ENCODE measurements at regions not wholly inside any gene's neighbourhood (a gene's known extent, or its start where the extent isn't known, plus 50 kb on each side); places are given as distances from the start of the nearest gene placed in this dataset.
A peak's percentile ranks its signal among the peaks of the same experiment; 100 is the strongest.
"Not testable (repeated sequence)": the region's sequence is repeated elsewhere in the genome, so short reads cannot be mapped to it uniquely, and the experiment has no call there.

DNA sequence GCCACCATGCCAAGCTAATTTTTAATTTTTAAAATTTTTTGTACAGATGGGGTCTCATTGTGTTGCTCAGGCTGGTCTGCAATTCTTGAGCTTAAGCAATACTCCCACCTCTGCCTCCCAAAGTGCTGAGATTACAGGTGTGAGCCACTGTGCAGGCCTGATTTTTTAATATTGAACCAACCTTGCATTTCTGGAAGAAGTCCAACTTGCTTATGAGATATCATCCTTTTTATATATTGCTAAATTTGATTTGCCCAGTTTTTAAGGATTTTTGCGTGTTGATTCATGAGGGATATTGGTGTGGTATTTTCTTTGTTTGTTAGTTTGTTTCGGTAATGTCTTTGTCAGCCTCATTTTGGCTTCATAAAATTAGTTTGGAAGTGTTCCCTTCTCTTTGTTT lies 196.4 kb downstream of the SEC14L1 start:
- no peak overlapping the region for H3K27ac Mint-ChIP-seq
- peaks cover 10% of the 10 kb centered on the region for H3K9me3 Mint-ChIP-seq
- H3K36me3 Mint-ChIP-seq: peaks cover 11% of the 10 kb centered on the region
- H3K4me3 Mint-ChIP-seq: no peak overlapping the region
- H3K27me3 Mint-ChIP-seq: no peaks in the 10 kb centered on the region
- POLR2A ChIA-PET: interaction anchor here (0.7 to 0.9 kb wide), 2 partner anchors 38 to 644 kb away, joined by 3 to 4 read pairs; no protein-coding TSS in a partner anchor
- peaks cover 29% of the 10 kb centered on the region for H3K4me1 Mint-ChIP-seq
- no peak for ATAC-seq (ENCODE audit: low read depth)
- no peak for DNase-seq

DNA sequence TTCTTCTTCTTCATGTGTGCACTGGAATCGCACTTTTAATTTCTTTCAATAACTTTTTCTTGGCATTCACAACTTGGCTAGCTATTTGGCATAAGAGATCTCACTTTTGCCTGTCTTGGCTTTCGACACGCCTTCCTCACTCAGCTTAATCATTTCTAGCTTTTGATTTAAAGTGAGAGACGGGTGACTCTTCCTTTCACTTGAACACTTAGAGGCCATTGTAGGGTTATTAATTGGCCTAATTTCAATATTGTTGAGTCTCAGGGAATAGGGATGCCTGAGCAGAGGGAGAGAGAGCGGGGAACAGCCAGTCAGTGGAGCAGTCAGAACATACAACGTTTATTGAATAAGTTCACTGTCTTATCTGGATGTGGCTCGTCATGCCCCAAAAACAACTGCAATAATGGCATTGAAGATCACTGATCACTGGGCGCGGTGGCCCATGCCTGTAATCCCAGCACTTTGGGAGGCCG lies 200.3 kb downstream of the SEC14L1 start:
- Mint-ChIP-seq H3K9me3 (peaks cover 11% of the 10 kb centered on the region), H3K4me1 (peaks cover 41% of the 10 kb centered on the region), H3K4me3 (peak overlapping the region; percentile 21), H3K27ac (peak overlapping the region; percentile 59), H3K36me3 (peaks cover 16% of the 10 kb centered on the region), H3K27me3 (no peaks in the 10 kb centered on the region)
- POLR2A ChIA-PET: interaction anchor here (0.7 to 2.9 kb wide), 3 partner anchors 32 to 35 kb away, joined by 3 to 17 read pairs (median 3); no protein-coding TSS in a partner anchor
- DNase-seq: no peak
- ATAC-seq (ENCODE audit: low read depth): no peak

DNA sequence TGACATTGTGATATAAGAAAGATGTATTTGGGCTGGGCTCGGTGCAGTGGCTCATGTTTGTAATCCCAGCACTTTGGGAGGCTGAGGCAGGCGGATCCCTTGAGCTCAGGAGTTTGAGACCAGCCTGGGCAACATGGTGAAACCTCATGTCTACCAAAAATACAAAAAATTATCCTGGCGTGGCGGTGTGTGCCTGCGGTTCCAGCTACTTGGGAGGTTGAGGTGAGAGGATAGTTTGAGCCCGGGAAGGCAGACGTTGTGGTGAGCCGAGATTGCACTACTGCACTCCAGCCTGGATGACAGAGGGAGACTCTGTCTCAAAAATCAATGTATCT lies 201.9 kb downstream of the SEC14L1 start:
- ATAC-seq (ENCODE audit: low read depth); H3K36me3 Mint-ChIP-seq; H3K9me3 Mint-ChIP-seq; H3K27me3 Mint-ChIP-seq: not testable (repeated sequence)
- DNase-seq: peak; percentile 29
- peaks cover 41% of the 10 kb centered on the region for H3K4me1 Mint-ChIP-seq
- H3K27ac Mint-ChIP-seq: peak overlapping the region; percentile 93
- peak overlapping the region; percentile 72 for H3K4me3 Mint-ChIP-seq
- POLR2A ChIA-PET: interaction anchor here (1.3 to 2.9 kb wide), 3 partner anchors 30 to 91 kb away, joined by 3 to 17 read pairs (median 6); no protein-coding TSS in a partner anchor

DNA sequence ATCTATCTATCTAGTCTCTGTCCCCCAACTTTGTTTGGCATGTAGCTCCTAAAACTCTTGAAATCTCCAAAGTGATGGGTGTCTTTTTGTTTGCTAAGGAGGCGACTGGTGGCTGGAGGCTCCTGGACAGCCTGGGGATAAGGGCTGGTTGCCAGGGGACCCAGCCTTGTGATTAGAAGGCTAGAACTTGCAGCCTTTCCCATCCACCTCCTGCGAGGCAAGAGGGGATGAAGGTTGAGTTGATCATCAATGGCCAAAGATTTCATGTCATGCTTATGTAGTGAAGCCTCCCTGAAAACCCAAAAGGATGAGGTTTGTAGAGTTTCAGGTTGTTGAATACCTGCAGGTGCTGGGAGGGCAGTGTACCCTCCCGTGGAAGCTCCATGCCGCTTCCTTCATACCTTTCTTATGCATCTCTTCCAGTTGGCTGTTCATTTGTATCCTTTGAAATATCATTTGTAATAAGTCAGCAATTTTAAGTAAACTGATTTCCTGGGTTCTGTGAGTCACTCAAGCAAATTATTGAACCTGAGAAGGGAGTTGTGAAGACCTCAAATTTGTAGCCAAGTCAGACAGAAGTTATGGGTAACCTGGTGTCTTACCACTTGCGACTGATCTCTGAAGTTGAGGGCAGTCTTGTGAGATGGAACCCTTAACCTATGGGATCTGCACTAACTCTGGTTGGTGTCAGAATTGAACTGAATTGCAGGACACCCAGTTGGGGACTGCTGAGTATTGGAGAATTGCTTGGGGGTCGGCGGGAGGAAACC lies 202.4 kb downstream of the SEC14L1 start:
- H3K27me3 Mint-ChIP-seq: no peaks in the 10 kb centered on the region
- ATAC-seq (ENCODE audit: low read depth): no peak
- POLR2A ChIA-PET: interaction anchor here (1.3 to 2.9 kb wide), 3 partner anchors 30 to 91 kb away, joined by 3 to 17 read pairs (median 6); no protein-coding TSS in a partner anchor

DNA sequence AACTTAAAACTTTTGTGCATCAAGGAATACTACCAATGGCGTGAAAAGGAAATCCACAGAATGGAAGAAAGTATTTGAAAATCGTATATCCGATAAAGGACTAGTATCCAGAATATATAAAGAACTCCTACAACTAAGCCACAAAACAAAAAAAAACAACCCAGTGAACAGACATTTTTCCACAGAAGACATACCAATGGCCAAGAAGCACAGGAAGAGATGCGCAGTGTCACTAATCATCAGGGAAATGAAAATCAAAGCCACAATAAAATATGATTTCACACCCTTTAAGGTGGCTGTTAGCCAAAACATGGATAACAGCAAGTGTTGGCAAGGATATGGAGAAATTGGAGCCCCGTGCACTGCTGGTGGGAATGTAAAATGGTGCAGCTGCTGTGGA lies 203.3 kb downstream of the SEC14L1 start:
- no peaks in the 10 kb centered on the region for H3K27me3 Mint-ChIP-seq
- DNase-seq: no peak
- H3K9me3 Mint-ChIP-seq: peaks cover 3% of the 10 kb centered on the region
- peaks cover 5% of the 10 kb centered on the region for H3K36me3 Mint-ChIP-seq
- H3K4me3 Mint-ChIP-seq: no peak overlapping the region
- H3K27ac Mint-ChIP-seq: no peak overlapping the region
- ATAC-seq (ENCODE audit: low read depth): no peak
- POLR2A ChIA-PET: interaction anchor here (1.7 to 2.9 kb wide), 2 partner anchors 29 to 90 kb away, joined by 6 to 17 read pairs; no protein-coding TSS in a partner anchor
- peaks cover 38% of the 10 kb centered on the region for H3K4me1 Mint-ChIP-seq

More for the DNA sequence above, 202.4 kb downstream of the SEC14L1 start:
- Mint-ChIP-seq H3K36me3 (peaks cover 8% of the 10 kb centered on the region), H3K27ac (peak overlapping the region; percentile 93), H3K4me3 (peak overlapping the region; percentile 72), H3K4me1 (peaks cover 41% of the 10 kb centered on the region), H3K9me3 (peaks cover 3% of the 10 kb centered on the region)
- DNase-seq: peak; percentile 20

DNA sequence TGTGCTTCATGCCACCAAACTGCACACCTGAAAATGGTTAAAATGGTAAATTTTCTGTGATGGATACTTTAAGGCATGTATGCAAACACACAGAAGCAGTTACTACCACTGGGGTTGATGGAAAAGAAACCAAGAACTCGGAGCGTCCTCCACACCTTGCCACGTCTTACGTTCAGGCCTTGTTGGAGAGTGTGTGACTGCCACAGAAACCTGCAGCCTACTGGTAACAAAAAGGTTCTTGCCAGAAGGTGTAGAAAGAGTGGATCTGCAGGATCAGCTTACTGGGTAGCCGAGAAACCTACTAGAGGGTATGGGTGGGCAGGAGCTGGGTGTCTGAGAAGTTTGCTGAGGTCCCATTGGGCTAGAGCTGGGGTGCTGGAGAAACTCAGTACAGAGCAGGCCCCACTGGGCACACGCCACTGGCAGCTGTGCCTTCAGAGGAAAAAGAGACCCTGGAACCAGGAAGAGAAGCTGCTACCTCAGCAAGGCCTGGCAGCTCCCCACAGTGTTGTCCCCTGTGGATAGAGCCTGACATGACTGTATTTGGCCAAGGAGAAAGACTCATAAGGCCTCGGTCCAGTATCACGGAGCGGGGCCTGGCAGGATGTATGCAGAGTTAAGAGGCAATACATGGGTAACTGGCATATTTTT lies 204.6 kb downstream of the SEC14L1 start:
- DNase-seq (peak; percentile 24), ATAC-seq (ENCODE audit: low read depth) (no peak)
- Mint-ChIP-seq H3K27ac (peak overlapping the region; percentile 11), H3K27me3 (no peaks in the 10 kb centered on the region), H3K4me3 (no peak overlapping the region), H3K9me3 (peaks cover 4% of the 10 kb centered on the region), H3K4me1 (peaks cover 38% of the 10 kb centered on the region), H3K36me3 (peaks cover 5% of the 10 kb centered on the region)
- POLR2A ChIA-PET: interaction anchor here (0.7 kb wide), 1 partner anchor 18 kb away, joined by 5 read pairs; no protein-coding TSS in a partner anchor

DNA sequence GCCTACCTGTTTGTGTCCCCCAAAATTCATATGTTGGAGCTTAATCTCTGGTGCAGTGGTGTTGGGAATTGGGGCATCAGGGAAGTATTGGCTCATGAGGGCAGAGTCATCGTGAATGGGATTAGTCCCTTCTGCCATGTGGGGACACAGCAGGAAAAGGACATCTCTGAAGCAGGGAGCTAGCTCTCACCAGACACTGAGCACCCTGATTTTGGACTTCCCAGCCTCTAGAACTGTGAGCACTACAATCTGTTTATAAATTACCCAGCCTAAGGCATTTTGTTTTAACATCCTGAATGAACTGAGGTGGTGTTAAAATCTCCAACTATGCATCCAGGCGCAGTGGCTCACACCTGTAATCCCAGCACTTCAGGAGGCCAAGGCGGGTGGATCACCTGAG lies 206.0 kb downstream of the SEC14L1 start:
- POLR2A ChIA-PET: interaction anchor here (0.6 kb wide), 1 partner anchor 22 kb away, joined by 3 read pairs; no protein-coding TSS in a partner anchor
- peaks cover 44% of the 10 kb centered on the region for H3K4me1 Mint-ChIP-seq
- H3K27ac Mint-ChIP-seq: no peak overlapping the region
- H3K9me3 Mint-ChIP-seq: peaks cover 4% of the 10 kb centered on the region
- ATAC-seq (ENCODE audit: low read depth) (no peak), DNase-seq (peak; percentile 2)
- H3K36me3 Mint-ChIP-seq: peaks cover 5% of the 10 kb centered on the region
- no peak overlapping the region for H3K4me3 Mint-ChIP-seq
- H3K27me3 Mint-ChIP-seq: peaks cover 1% of the 10 kb centered on the region

DNA sequence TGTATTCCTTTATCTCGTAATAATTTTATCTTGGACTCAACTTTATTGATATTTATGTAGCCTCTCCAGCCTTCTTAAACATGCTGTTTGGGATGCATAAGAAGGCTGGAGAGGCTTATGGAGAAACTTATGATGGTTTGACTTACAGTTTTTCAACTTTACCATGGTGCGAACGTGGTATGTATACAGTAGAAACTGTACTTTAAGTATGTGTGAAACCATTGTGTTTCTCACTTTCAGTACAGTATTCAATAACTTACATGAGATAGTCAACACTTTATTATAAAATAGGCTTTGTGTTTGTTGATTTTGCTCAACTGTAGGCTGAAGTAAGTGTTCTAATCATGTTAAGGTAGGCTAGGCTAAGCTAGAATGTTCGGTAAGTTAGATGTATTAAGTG lies 206.8 kb downstream of the SEC14L1 start:
- Mint-ChIP-seq H3K4me3 (no peak overlapping the region), H3K9me3 (peaks cover 4% of the 10 kb centered on the region), H3K36me3 (peaks cover 5% of the 10 kb centered on the region), H3K27ac (no peak overlapping the region), H3K4me1 (peaks cover 36% of the 10 kb centered on the region), H3K27me3 (peaks cover 1% of the 10 kb centered on the region)
- POLR2A ChIA-PET: no interaction called here
- ATAC-seq (ENCODE audit: low read depth): no peak
- DNase-seq: no peak

DNA sequence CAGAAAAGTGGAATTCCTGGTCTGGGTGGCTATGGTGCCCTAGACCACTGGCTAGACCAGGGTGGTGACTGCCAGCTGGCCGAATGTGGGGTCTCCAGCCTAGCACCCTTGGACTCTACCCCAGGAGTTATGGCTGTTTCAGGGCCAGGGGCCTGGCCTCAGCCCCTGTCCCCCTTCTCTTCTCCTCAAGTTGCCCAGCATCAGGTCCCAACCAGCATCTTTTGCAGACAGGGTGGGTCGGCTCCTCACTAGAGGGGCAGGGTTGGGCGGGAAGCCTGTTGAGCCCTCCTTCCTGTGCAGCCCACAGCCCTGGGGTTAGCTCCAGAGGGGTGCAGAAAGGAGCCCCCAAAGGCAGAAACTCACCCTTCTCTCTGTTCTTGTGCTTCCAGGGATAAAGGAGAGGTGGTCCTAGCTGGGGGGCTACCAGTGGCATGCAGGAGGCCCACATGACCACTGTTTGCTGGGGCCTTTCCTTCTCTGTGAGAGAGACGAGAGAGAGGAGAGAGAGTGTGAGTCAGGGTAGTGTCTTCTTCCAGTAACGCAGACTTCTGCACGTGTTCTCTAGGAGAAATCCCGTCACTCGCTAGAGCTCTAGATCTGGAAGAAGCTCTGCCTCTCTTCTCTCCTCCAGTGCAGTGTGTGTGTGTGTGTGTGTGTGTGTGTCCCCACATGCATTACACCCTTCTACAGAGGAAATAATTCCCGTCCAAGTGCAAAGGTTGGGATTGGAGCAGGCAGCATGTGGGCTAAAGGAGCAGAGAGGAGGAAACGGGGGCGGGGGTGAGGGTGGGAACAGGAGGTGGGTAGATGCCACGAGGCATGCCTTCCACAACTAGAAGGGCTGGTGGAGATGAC lies 209.4 kb downstream of the SEC14L1 start:
- Mint-ChIP-seq H3K27ac (peak overlapping the region; percentile 67), H3K27me3 (peaks cover 1% of the 10 kb centered on the region), H3K4me3 (no peak overlapping the region), H3K9me3 (peaks cover 2% of the 10 kb centered on the region), H3K4me1 (peaks cover 18% of the 10 kb centered on the region), H3K36me3 (no peaks in the 10 kb centered on the region)
- POLR2A ChIA-PET: interaction anchor here (1.1 kb wide), 1 partner anchor 26 kb away, joined by 3 read pairs; no protein-coding TSS in a partner anchor
- no peak for ATAC-seq (ENCODE audit: low read depth)
- peak; percentile 15 for DNase-seq

DNA sequence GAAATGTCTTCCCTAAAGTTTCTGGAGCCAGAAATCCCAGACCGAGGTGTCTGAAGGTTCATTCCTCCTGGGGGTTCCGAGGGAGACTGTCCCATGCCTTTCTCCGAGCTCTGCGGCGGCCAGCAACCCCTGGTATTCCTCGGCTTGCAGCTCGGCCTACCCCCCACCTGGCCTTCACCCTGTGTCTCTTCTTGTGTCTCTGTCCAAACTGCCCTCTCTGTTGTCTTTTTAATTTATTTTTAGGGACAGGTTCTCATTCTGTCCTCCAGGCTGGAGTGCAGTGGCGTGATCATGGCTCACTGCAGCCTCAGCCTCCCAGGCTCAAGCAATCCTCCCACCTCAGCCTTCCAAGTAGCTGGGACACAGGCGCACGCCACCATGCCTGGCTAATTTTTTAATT lies 211.7 kb downstream of the SEC14L1 start:
- POLR2A ChIA-PET: no interaction called here
- Mint-ChIP-seq H3K36me3 (no peaks in the 10 kb centered on the region), H3K27ac (no peak overlapping the region), H3K27me3 (peaks cover 1% of the 10 kb centered on the region), H3K4me1 (peaks cover 16% of the 10 kb centered on the region), H3K9me3 (peaks cover 2% of the 10 kb centered on the region), H3K4me3 (no peak overlapping the region)
- ATAC-seq (ENCODE audit: low read depth) (no peak), DNase-seq (peak; percentile 10)

DNA sequence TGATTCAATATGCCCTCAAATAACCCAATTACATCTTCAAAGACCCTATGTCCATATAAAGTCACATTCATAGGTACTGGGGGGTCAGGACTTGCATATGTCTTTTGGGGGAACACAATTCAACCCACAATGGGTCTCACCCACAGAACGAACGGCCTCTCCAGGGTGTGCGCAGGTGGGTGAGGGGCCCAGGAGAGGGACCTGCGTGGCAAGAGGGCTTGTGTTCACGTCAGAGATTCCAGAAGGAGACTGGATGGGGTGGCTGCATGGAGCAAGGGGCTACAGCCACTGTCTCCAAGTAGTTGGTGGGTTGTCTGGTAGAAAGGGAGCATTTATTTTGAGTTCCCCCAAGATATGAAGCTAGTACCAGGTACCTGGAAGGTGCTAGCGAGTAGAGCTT lies 212.2 kb downstream of the SEC14L1 start:
- Mint-ChIP-seq H3K36me3 (no peaks in the 10 kb centered on the region), H3K4me3 (no peak overlapping the region), H3K27me3 (peaks cover 1% of the 10 kb centered on the region), H3K27ac (no peak overlapping the region), H3K4me1 (peaks cover 16% of the 10 kb centered on the region), H3K9me3 (peaks cover 2% of the 10 kb centered on the region)
- ATAC-seq (ENCODE audit: low read depth) (no peak), DNase-seq (peak; percentile 13)
- POLR2A ChIA-PET: no interaction called here

DNA sequence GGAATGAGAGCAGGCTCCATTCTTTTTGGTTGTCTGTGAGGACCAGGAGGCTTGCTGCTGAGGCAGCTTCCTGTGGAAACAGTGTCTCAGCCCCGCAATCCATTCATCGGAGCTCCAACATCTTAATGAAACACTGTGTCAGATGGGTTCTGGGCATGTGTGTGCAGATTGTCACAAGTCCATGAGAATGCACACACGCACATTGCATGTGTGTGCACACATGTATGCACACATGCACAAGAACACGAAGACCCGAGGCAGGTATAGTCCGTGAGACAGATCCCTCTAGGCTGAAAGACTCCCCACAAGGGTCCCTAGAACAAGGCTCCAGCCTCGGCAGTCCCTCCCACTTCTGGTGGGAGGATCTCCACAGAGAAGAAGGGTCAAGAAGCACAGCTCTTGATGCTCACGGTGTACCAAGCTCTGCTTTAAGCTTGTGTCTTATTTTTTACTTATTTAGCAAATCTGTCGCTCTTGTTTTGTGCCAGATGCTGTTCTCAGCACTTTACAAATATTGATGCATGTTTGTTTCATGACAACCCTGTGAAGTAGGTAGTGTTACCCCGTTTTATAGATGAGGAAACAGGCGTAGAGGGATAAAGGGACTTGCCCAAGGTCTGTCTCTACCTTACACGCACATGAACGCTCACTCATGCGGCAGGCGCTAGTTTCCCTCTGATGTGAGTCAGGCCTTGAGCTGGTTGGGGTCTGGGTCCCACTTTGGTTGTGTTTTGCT lies 213.1 kb downstream of the SEC14L1 start:
- DNase-seq (peak; percentile 17), ATAC-seq (ENCODE audit: low read depth) (no peak)
- no peak overlapping the region for H3K4me3 Mint-ChIP-seq
- POLR2A ChIA-PET: no interaction called here
- H3K9me3 Mint-ChIP-seq: peaks cover 2% of the 10 kb centered on the region
- H3K27ac Mint-ChIP-seq: no peak overlapping the region
- no peaks in the 10 kb centered on the region for H3K36me3 Mint-ChIP-seq
- H3K4me1 Mint-ChIP-seq: peaks cover 16% of the 10 kb centered on the region
- H3K27me3 Mint-ChIP-seq: peaks cover 1% of the 10 kb centered on the region

Data from activated naive CD8-positive, alpha-beta T cell treated with anti-CD3 and anti-CD28 coated beads, Interleukin-2, amount 10 ng/mL, durations not matched to agents 7 days and 5 days (primary cell).